ENCODE measurements at regions not wholly inside any gene's neighbourhood (a gene's known extent, or its start where the extent isn't known, plus 50 kb on each side); places are given as distances from the start of the nearest gene placed in this dataset.

GRCh38 chrX:7789200-7789599 lies 53.8 kb upstream of the VCX start:
- no peak for DNase-seq

- DNase-seq = no peak
Measured at GRCh38 chrX:7788334-7788733, 54.6 kb upstream of the VCX start.

- DNase-seq = no peak
Measured at GRCh38 chrX:7787714-7788113, 55.3 kb upstream of the VCX start.

- DNase-seq = no peak
Measured at GRCh38 chrX:7784580-7784979, 58.4 kb upstream of the VCX start.

- no peak for DNase-seq
Measured at GRCh38 chrX:7779644-7780043, 63.3 kb upstream of the VCX start.

GRCh38 chrX:7775987-7776386 lies 67.0 kb upstream of the VCX start:
- no peak for DNase-seq

GRCh38 chrX:7771788-7772438 lies 71.1 kb upstream of the VCX start:
- DNase-seq = no peak

GRCh38 chrX:7759830-7760229 lies 83.1 kb upstream of the VCX start:
- DNase-seq = no peak

GRCh38 chrX:7746856-7747255 lies 96.1 kb upstream of the VCX start:
- no peak for DNase-seq

- no peak for DNase-seq
Measured at GRCh38 chrX:7730071-7730470, 112.9 kb upstream of the VCX start.

GRCh38 chrX:7720519-7720918 lies 122.5 kb upstream of the VCX start:
- no peak for DNase-seq

GRCh38 chrX:7714351-7714750 lies 128.6 kb upstream of the VCX start:
- DNase-seq = no peak

GRCh38 chrX:7711167-7711566 lies 131.8 kb upstream of the VCX start:
- no peak for DNase-seq

- no peak for DNase-seq
Measured at GRCh38 chrX:7709845-7710244, 133.1 kb upstream of the VCX start.

- no peak for DNase-seq
Measured at GRCh38 chrX:7706032-7706431, 136.9 kb upstream of the VCX start.

- DNase-seq = no peak
Measured at GRCh38 chrX:7704205-7704604, 138.8 kb upstream of the VCX start.

- DNase-seq = no peak
Measured at GRCh38 chrX:7698248-7698647, 144.7 kb upstream of the VCX start.

GRCh38 chrX:7690842-7691241 lies 152.1 kb upstream of the VCX start:
- DNase-seq = no peak

- DNase-seq = no peak
Measured at GRCh38 chrX:7689791-7690412, 153.1 kb upstream of the VCX start.

GRCh38 chrX:7680181-7680580 lies 162.8 kb upstream of the VCX start:
- no peak for DNase-seq

GRCh38 chrX:7654316-7654715 lies 188.7 kb upstream of the VCX start:
- DNase-seq = no peak

GRCh38 chrX:7647831-7648230 lies 195.1 kb upstream of the VCX start:
- DNase-seq = no peak

GRCh38 chrX:7641141-7641540 lies 201.8 kb upstream of the VCX start:
- DNase-seq = no peak

GRCh38 chrX:7640392-7640791 lies 202.6 kb upstream of the VCX start:
- no peak for DNase-seq

- DNase-seq = no peak
Measured at GRCh38 chrX:7638078-7638710, 204.8 kb upstream of the VCX start.

All from GDM1 (cell line).